GM23338 (cell line): ENCODE measurements at regions not wholly inside any gene's neighbourhood (a gene's known extent, or its start where the extent isn't known, plus 50 kb on each side); places are given as distances from the start of the nearest gene placed in this dataset.

Experiments
- CTCF ChIP-seq, 2 experiments: fragments of 200-600 bp in 1 of 2; sonication (generic) in 1 of 2; conservative IDR thresholded peaks; 2 replicates each; pipeline versions ENCODE4 v1.5.1 to v1.6.1; 2016 to 2017; ENCODE audit warnings: antibody characterized with exemption in 2 of 2, low read depth in 2 of 2, mild to moderate bottlenecking in 2 of 2, moderate library complexity in 1 of 2
- EZH2 ChIP-seq: fragments of 200-600 bp; sonication (generic); IDR thresholded peaks from one replicate; pipeline ENCODE4 v1.8.0; 2017; ENCODE audit warnings: antibody characterized with exemption, mild to moderate bottlenecking, low read depth; ENCODE audit not compliant: unreplicated experiment
- JUNB ChIP-seq: IDR thresholded peaks from one replicate; pipeline ENCODE4 v1.6.1; 2016; ENCODE audit warnings: antibody characterized with exemption; ENCODE audit not compliant: unreplicated experiment
- POLR2AphosphoS5 ChIP-seq: IDR thresholded peaks from 2 replicates; pipeline ENCODE4 v1.6.1; 2016; ENCODE audit warnings: antibody characterized with exemption, low read depth
- REST ChIP-seq: IDR thresholded peaks from one replicate; pipeline ENCODE4 v1.6.1; 2018; ENCODE audit warnings: antibody characterized with exemption; ENCODE audit not compliant: unreplicated experiment

- TF ChIP-seq JUNB (no peak), CTCF (conservative IDR thresholded peaks at IDR 0.05; ENCODE audit: low read depth in 2 of 2) (no peak), EZH2 (no peak), REST (no peak), POLR2AphosphoS5 (no peak)
These were observed 256.5 kb downstream of the HACE1 start for GRCh38 chr6:104603108-104603745.
